Panc1 (cell line): ENCODE measurements at regions not wholly inside any gene's neighbourhood (a gene's known extent, or its start where the extent isn't known, plus 50 kb on each side); places are given as distances from the start of the nearest gene placed in this dataset.

Experiments
- CTCF ChIP-seq: fragments of 450-650 bp; IDR thresholded peaks from 2 replicates; pipeline ENCODE4 v1.5.1; 2017; ENCODE audit warnings: mild to moderate bottlenecking
- POLR2AphosphoS5 ChIP-seq: IDR thresholded peaks from 2 replicates; pipeline ENCODE4 v1.6.1; 2012; ENCODE audit warnings: mild to moderate bottlenecking, low read depth, low read length, moderate library complexity
- REST ChIP-seq, 2 experiments: IDR thresholded peaks; 2 replicates each; pipeline ENCODE4 v1.6.1; 2011 to 2012; ENCODE audit warnings: low read depth in 2 of 2, control low read depth in 1 of 2, low read length in 1 of 2, mild to moderate bottlenecking in 1 of 2, moderate library complexity in 1 of 2; ENCODE audit not compliant: insufficient read depth in 1 of 2
- TCF7L2 ChIP-seq: IDR thresholded peaks from 2 replicates; pipeline ENCODE4 v1.6.1; 2011; ENCODE audit warnings: mild to moderate bottlenecking, low read depth, low read length, inconsistent platforms

DNA sequence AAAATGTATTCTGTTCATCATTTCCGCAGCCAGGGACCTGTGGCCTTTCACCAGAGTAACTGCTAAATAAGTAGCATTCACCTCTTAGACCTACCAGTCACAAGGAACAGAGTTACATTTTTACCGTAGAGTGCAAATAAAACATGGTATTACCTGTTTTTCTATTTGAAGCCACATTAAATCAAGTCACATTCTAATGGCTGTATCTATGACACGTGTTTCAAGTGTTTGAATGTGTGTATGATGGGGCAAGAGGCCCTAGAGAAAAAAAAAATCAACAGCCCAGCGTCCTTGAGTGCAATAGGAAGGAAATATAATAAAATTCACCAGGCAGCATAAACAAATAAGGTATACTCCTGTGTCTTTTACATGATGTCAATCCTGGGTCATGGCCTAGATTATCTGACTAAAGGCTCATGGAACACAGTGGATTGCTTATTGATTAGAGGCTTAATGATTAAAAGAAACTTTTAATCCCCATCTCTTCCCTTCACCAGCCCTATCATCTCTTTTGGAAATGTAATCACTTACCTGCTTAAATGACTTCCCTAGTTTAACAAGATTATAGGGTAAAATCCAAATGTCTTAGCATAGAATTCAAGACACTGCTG is 168.7 kb upstream of the CDH5 start:
- TF ChIP-seq CTCF (no peak), POLR2AphosphoS5 (no peak), REST (IDR thresholded peaks at IDR 0.05; ENCODE audit: insufficient read depth in 1 of 2, low read depth in 2 of 2, low read length in 1 of 2) (no peak), TCF7L2 (no peak)
